Iris pigment epithelial cell (primary cell): ENCODE measurements at regions not wholly inside any gene's neighbourhood (a gene's known extent, or its start where the extent isn't known, plus 50 kb on each side); places are given as distances from the start of the nearest gene placed in this dataset.

Source experiments
- DNase-seq: peaks from one replicate; pipeline ENCODE4 v3.0.0-alpha.2; 2011; ENCODE audit warnings: low read depth

- DNase-seq: no peak
Observed at GRCh38 chr20:48358176-48359054, 469.4 kb downstream of the PREX1 start.

- no peak for DNase-seq
Observed at GRCh38 chr20:48357714-48358113, 470.1 kb downstream of the PREX1 start.

- no peak for DNase-seq
Observed at GRCh38 chr20:48354903-48355302, 472.9 kb downstream of the PREX1 start.

GRCh38 chr20:48354320-48354876 lies 473.4 kb downstream of the PREX1 start:
- no peak for DNase-seq

- no peak for DNase-seq
Observed at GRCh38 chr20:48352628-48353027, 475.2 kb downstream of the PREX1 start.

GRCh38 chr20:48352042-48352441 lies 475.8 kb downstream of the PREX1 start:
- no peak for DNase-seq

GRCh38 chr20:48350313-48350988 lies 477.3 kb downstream of the PREX1 start:
- DNase-seq: no peak

- DNase-seq: no peak
Observed at GRCh38 chr20:48349656-48350055, 478.1 kb downstream of the PREX1 start.

- DNase-seq: no peak
Observed at GRCh38 chr20:48348022-48348421, 479.8 kb downstream of the PREX1 start.

GRCh38 chr20:48342822-48343513 lies 484.8 kb downstream of the PREX1 start:
- DNase-seq: no peak

GRCh38 chr20:48340883-48341281 lies 486.9 kb downstream of the PREX1 start:
- no peak for DNase-seq

GRCh38 chr20:48339986-48340882 lies 487.6 kb downstream of the PREX1 start:
- no peak for DNase-seq

- DNase-seq: peak; percentile 93
Observed at GRCh38 chr20:48339190-48339985, 488.4 kb downstream of the PREX1 start.

- DNase-seq: peak; percentile 86
Observed at GRCh38 chr20:48338717-48339116, 489.1 kb downstream of the PREX1 start.

- DNase-seq: peak; percentile 16
Observed at GRCh38 chr20:48336597-48336996, 491.2 kb downstream of the PREX1 start.

- DNase-seq: no peak
Observed at GRCh38 chr20:48335308-48336050, 492.3 kb downstream of the PREX1 start.

GRCh38 chr20:48333707-48334106 lies 494.1 kb downstream of the PREX1 start:
- no peak for DNase-seq

- peak; percentile 58 for DNase-seq
Observed at GRCh38 chr20:48332555-48332954, 495.2 kb downstream of the PREX1 start.

GRCh38 chr20:48331518-48332286 lies 496.1 kb downstream of the PREX1 start:
- no peak for DNase-seq
